Muscle layer of colon (tissue), 2 donors: ENCODE measurements at regions not wholly inside any gene's neighbourhood (a gene's known extent, or its start where the extent isn't known, plus 50 kb on each side); places are given as distances from the start of the nearest gene placed in this dataset.

ENCODE experiments used
- H3K27ac ChIP-seq: one replicate; pipeline ENCODE4 v1.7.0; 2013; ENCODE audit warnings: low read depth, mild to moderate bottlenecking, low read length, moderate library complexity
- H3K27me3 ChIP-seq, 2 donors: one replicate each; pipeline ENCODE4 v1.7.0; 2013; ENCODE audit warnings: low read length in 2 of 2, mild to moderate bottlenecking in 2 of 2; ENCODE audit not compliant: insufficient read depth in 2 of 2, control insufficient read depth in 1 of 2
- H3K36me3 ChIP-seq: one replicate; pipeline ENCODE4 v1.7.0; 2013; ENCODE audit warnings: mild to moderate bottlenecking, low read length; ENCODE audit not compliant: insufficient read depth
- H3K4me1 ChIP-seq: one replicate; pipeline ENCODE4 v1.7.0; 2013; ENCODE audit warnings: mild to moderate bottlenecking, low read length; ENCODE audit not compliant: insufficient read depth
- H3K4me3 ChIP-seq, 2 donors: one replicate each; pipeline ENCODE4 v1.7.0; 2013; ENCODE audit warnings: low read length in 2 of 2, low read depth in 1 of 2, mild to moderate bottlenecking in 1 of 2, moderate library complexity in 1 of 2
- H3K9ac ChIP-seq: one replicate; pipeline ENCODE4 v1.7.0; 2013; ENCODE audit warnings: low read length
- H3K9me3 ChIP-seq: one replicate; pipeline ENCODE4 v1.7.0; 2013; ENCODE audit warnings: mild to moderate bottlenecking, low read length
- donor health status: abdominal sarcoma.
- donor health status: Adenocarcinoma of cecum.

GRCh38 chr21:26641062-26641461, 68.0 kb upstream of the CYYR1 start:
- H3K4me3 ChIP-seq: no peak overlapping the region
- no peaks in the 10 kb centered on the region for H3K36me3 ChIP-seq
- H3K27ac ChIP-seq: no peak overlapping the region
- no peak overlapping the region for H3K9ac ChIP-seq
- no peaks in the 10 kb centered on the region for H3K27me3 ChIP-seq
- H3K9me3 ChIP-seq: no peaks in the 10 kb centered on the region
- H3K4me1 ChIP-seq: no peaks in the 10 kb centered on the region

- Histone ChIP-seq H3K27me3 (no peaks in the 10 kb centered on the region), H3K9me3 (peaks cover 6% of the 10 kb centered on the region), H3K9ac (no peak overlapping the region), H3K4me1 (no peaks in the 10 kb centered on the region), H3K36me3 (no peaks in the 10 kb centered on the region), H3K4me3 (no peak overlapping the region), H3K27ac (no peak overlapping the region)
Observed at GRCh38 chr21:26637201-26637745, 64.2 kb upstream of the CYYR1 start.

- Histone ChIP-seq H3K27me3 (no peaks in the 10 kb centered on the region), H3K9me3 (peaks cover 6% of the 10 kb centered on the region), H3K9ac (no peak overlapping the region), H3K4me3 (no peak overlapping the region), H3K4me1 (no peaks in the 10 kb centered on the region), H3K36me3 (no peaks in the 10 kb centered on the region), H3K27ac (no peak overlapping the region)
Observed at GRCh38 chr21:26635681-26636080, 62.6 kb upstream of the CYYR1 start.

- Histone ChIP-seq H3K9me3 (peaks cover 6% of the 10 kb centered on the region), H3K27ac (no peak overlapping the region), H3K36me3 (no peaks in the 10 kb centered on the region), H3K9ac (no peak overlapping the region), H3K4me1 (no peaks in the 10 kb centered on the region), H3K4me3 (no peak overlapping the region), H3K27me3 (no peaks in the 10 kb centered on the region)
Observed at GRCh38 chr21:26632691-26633090, 59.6 kb upstream of the CYYR1 start.

GRCh38 chr21:26626187-26626586, 53.1 kb upstream of the CYYR1 start:
- Histone ChIP-seq H3K9me3 (no peaks in the 10 kb centered on the region), H3K36me3 (no peaks in the 10 kb centered on the region), H3K9ac (no peak overlapping the region), H3K27ac (no peak overlapping the region), H3K4me3 (no peak overlapping the region), H3K4me1 (no peaks in the 10 kb centered on the region), H3K27me3 (no peaks in the 10 kb centered on the region)

- Histone ChIP-seq H3K9me3 (no peaks in the 10 kb centered on the region), H3K4me3 (no peak overlapping the region), H3K4me1 (no peaks in the 10 kb centered on the region), H3K27ac (no peak overlapping the region), H3K36me3 (no peaks in the 10 kb centered on the region), H3K9ac (no peak overlapping the region), H3K27me3 (no peaks in the 10 kb centered on the region)
Observed at GRCh38 chr21:26624983-26625519, 52.0 kb upstream of the CYYR1 start.
